ENCODE measurements at regions not wholly inside any gene's neighbourhood (a gene's known extent, or its start where the extent isn't known, plus 50 kb on each side); places are given as distances from the start of the nearest gene placed in this dataset.

DNA sequence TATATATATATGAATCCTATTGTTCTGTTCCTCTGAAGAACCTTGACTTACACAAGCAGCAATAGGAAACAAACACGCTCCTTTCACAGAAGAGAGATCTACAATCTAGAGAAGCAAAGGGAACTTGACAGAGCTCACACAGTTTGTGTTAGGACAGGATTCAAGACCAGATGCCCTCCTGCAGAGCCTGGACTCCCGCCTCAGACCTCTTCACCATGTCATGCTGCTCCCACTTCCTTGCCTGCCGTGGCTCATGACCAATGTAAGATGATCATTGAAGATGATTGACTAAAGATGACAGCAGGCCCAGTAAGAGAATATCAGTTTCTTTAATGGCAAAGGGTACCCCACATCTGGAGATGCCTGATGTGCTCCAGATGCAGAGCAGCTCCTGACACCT, 111.2 kb upstream of the AGAP1 start:
- H3K27ac Mint-ChIP-seq = no peak overlapping the region
- no peak overlapping the region for H3K4me3 Mint-ChIP-seq
- peaks cover 0 to 5% (median 0%) of the 10 kb centered on the region in 11 donors for H3K9me3 Mint-ChIP-seq
- Histone ChIP-seq H3K4me3 (ENCODE audit: low read length) (no peak overlapping the region), H3K9me3 (ENCODE audit: control insufficient read depth in 2 of 3, low read length in 3 of 3) (no peaks in the 10 kb centered on the region), H3K36me3 (ENCODE audit: control insufficient read depth in 2 of 3, insufficient read depth in 3 of 3, low read length in 3 of 3) (no peaks in the 10 kb centered on the region), H3K27ac (ENCODE audit: low read depth, low read length) (no peak overlapping the region), H3K4me1 (ENCODE audit: control insufficient read depth in 2 of 2, insufficient read depth in 2 of 2, low read length in 2 of 2) (no peaks in the 10 kb centered on the region), H3K27me3 (ENCODE audit: control insufficient read depth in 2 of 2, insufficient read depth in 2 of 2, low read length in 2 of 2) (no peaks in the 10 kb centered on the region)
- intact Hi-C loops (cut with micrococcal nuclease) = no loop called here
- H3K36me3 Mint-ChIP-seq = peaks cover 0 to 5% (median 0%) of the 10 kb centered on the region in 5 donors
- DNase-seq (no peak), ATAC-seq (no peak)
- ChIA-PET CTCF (no interaction called here), POLR2A (no interaction called here)
- H3K27me3 Mint-ChIP-seq = peaks cover 0 to 20% (median 14%) of the 10 kb centered on the region in 5 donors
- H3K4me1 Mint-ChIP-seq = no peaks in the 10 kb centered on the region

DNA sequence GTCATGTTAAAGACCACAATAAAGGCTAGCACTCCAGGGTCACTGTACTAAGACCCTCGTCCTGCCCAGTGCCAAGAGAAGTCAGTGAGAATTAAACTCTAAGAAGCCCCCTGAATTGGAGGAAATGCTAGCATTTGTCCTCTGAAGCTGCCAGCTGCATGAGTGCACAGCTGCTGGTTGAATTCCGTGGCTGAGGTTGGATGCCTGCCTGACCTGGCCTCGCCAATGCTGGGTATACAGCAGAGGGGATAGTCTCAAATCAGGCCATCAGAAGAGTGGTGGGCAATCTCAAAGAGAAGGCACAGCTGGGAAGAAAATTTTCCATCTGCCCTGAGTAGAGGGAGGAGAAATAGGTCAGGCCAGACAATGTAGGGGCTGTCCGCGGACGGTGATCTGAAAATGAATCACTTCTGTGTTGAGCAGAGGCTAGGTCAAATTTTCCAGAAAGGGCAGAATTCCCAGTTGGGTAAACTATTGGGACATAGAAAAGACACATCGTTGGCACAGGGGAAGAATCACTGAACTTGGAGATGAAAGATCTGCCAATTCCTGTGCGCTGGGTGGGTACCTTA, 110.5 kb upstream of the AGAP1 start:
- Histone ChIP-seq H3K27me3 (ENCODE audit: control insufficient read depth in 2 of 2, insufficient read depth in 2 of 2, low read length in 2 of 2) (no peaks in the 10 kb centered on the region), H3K9me3 (ENCODE audit: control insufficient read depth in 2 of 3, low read length in 3 of 3) (no peaks in the 10 kb centered on the region), H3K36me3 (ENCODE audit: control insufficient read depth in 2 of 3, insufficient read depth in 3 of 3, low read length in 3 of 3) (no peaks in the 10 kb centered on the region), H3K27ac (ENCODE audit: low read depth, low read length) (no peak overlapping the region), H3K4me3 (ENCODE audit: low read length) (no peak overlapping the region), H3K4me1 (ENCODE audit: control insufficient read depth in 2 of 2, insufficient read depth in 2 of 2, low read length in 2 of 2) (no peaks in the 10 kb centered on the region)
- POLR2A ChIA-PET = no interaction called here
- Mint-ChIP-seq H3K36me3 (no peaks in the 10 kb centered on the region), H3K9me3 (peaks cover 0 to 5% (median 0%) of the 10 kb centered on the region in 11 donors), H3K27me3 (peaks cover 0 to 13% (median 6%) of the 10 kb centered on the region in 5 donors), H3K27ac (peak overlapping the region in 1 of 9 donors; percentile 53), H3K4me1 (no peaks in the 10 kb centered on the region), H3K4me3 (no peak overlapping the region)
- CTCF ChIA-PET = no interaction called here
- ATAC-seq (no peak), DNase-seq (no peak)
- intact Hi-C loops (cut with micrococcal nuclease) = no loop called here

DNA sequence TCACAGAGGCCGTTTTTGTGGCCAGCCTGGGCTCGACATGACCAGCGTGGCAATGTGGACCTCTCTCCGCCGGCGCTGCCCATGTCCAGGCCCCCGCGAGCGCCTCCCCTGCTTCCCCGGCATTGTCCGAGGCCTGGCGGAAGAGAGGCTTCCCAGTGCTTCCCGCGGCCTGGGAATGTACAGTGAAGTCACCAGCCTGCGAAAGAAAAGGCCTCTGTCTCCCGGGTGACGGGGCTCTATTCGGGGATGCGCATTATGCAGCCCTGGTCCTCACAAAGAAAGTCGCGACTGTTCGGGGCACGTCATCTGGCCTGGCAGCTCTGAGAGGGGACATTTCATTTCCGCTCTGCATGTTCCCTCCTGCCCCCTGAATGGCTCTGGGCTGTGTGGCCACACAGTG, 109.2 kb upstream of the AGAP1 start:
- Mint-ChIP-seq H3K27me3 (peaks cover 0 to 8% (median 0%) of the 10 kb centered on the region in 5 donors), H3K4me1 (no peaks in the 10 kb centered on the region), H3K9me3 (peaks cover 0 to 5% (median 2%) of the 10 kb centered on the region in 11 donors), H3K27ac (no peak overlapping the region), H3K4me3 (no peak overlapping the region), H3K36me3 (no peaks in the 10 kb centered on the region)
- no peak overlapping the region for H3K4me3 ChIP-seq (ENCODE audit: low read length)
- no peaks in the 10 kb centered on the region for H3K36me3 ChIP-seq (ENCODE audit: control insufficient read depth in 2 of 3, insufficient read depth in 3 of 3, low read length in 3 of 3)
- H3K27ac ChIP-seq (ENCODE audit: low read depth, low read length) = no peak overlapping the region
- intact Hi-C loops (cut with micrococcal nuclease) = no loop called here
- no peak for DNase-seq
- ChIA-PET POLR2A (no interaction called here), CTCF (no interaction called here)
- H3K9me3 ChIP-seq (ENCODE audit: control insufficient read depth in 2 of 3, low read length in 3 of 3) = no peaks in the 10 kb centered on the region
- H3K27me3 ChIP-seq (ENCODE audit: control insufficient read depth in 2 of 2, insufficient read depth in 2 of 2, low read length in 2 of 2) = no peaks in the 10 kb centered on the region
- ATAC-seq = no peak
- no peaks in the 10 kb centered on the region for H3K4me1 ChIP-seq (ENCODE audit: control insufficient read depth in 2 of 2, insufficient read depth in 2 of 2, low read length in 2 of 2)

DNA sequence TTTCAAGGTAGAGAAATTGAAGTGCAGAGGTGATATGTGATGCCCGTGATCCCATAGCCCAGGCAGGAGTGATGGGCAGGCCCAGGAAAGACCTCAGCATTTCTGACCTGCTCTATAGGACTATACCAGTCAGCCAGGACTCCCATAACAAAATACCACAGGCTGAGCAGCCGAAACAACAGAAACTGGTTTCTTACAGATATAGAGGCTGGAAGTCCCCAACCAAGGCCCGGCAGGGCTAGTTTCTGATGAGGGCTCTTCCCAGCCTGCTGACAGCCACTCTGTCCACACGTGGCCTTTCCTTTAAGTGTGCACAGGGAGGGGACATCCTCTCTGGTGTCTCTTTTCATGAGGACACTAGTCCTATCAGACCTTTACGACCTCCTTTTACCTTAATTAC, 104.2 kb upstream of the AGAP1 start:
- intact Hi-C loops (cut with micrococcal nuclease) = no loop called here
- Mint-ChIP-seq H3K27ac (peak overlapping the region in 1 of 9 donors; percentile 70), H3K27me3 (peaks cover 0 to 5% (median 4%) of the 10 kb centered on the region in 5 donors), H3K9me3 (peaks cover 0 to 10% (median 2%) of the 10 kb centered on the region in 11 donors), H3K4me1 (peaks cover 10 to 18% (median 13%) of the 10 kb centered on the region in 7 donors), H3K36me3 (peaks cover 0 to 5% (median 0%) of the 10 kb centered on the region in 5 donors), H3K4me3 (no peak overlapping the region)
- ChIA-PET CTCF (no interaction called here), POLR2A (no interaction called here)
- Histone ChIP-seq H3K4me1 (ENCODE audit: control insufficient read depth in 2 of 2, insufficient read depth in 2 of 2, low read length in 2 of 2) (peaks cover 11 to 14% of the 10 kb centered on the region in 2 donors), H3K27ac (ENCODE audit: low read depth, low read length) (no peak overlapping the region), H3K27me3 (ENCODE audit: control insufficient read depth in 2 of 2, insufficient read depth in 2 of 2, low read length in 2 of 2) (no peaks in the 10 kb centered on the region), H3K4me3 (ENCODE audit: low read length) (no peak overlapping the region), H3K36me3 (ENCODE audit: control insufficient read depth in 2 of 3, insufficient read depth in 3 of 3, low read length in 3 of 3) (no peaks in the 10 kb centered on the region), H3K9me3 (ENCODE audit: control insufficient read depth in 2 of 3, low read length in 3 of 3) (no peaks in the 10 kb centered on the region)
- DNase-seq = no peak
- ATAC-seq = no peak

DNA sequence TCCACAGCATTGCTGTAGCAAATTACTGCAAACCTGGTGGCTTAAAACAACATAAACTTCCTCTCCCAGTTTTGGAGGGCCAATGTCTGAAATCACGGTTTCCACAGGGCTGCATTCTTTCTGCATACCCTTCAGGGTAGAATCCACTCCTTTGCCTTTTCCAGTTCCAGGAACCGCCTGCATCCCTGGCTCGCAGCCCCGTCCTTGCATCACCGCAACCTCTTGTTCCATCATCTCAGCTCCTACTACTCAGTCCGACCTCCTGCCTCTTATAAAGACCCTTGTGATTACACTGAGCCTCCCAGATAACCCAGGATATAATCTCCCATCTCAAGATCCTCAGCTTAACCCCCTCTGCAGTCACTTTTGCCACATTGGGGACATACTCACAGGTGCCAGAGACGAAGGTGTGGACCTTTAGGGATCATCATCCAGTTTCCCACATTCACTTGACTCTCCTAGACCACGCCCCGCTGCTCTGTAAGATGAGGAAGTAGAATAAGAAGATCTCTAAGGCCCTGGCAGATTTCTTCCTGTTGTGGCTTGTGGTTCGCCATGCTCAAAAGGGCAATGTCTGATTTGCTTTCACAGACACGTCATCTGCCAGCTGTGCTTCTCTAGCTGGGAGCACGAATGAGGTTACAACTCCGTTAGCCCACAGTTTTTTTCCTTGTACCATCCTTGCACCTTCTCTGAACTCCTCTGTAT, 103.6 kb upstream of the AGAP1 start:
- Histone ChIP-seq H3K27ac (ENCODE audit: low read depth, low read length) (no peak overlapping the region), H3K27me3 (ENCODE audit: control insufficient read depth in 2 of 2, insufficient read depth in 2 of 2, low read length in 2 of 2) (no peaks in the 10 kb centered on the region), H3K4me1 (ENCODE audit: control insufficient read depth in 2 of 2, insufficient read depth in 2 of 2, low read length in 2 of 2) (peaks cover 11 to 14% of the 10 kb centered on the region in 2 donors), H3K9me3 (ENCODE audit: control insufficient read depth in 2 of 3, low read length in 3 of 3) (no peaks in the 10 kb centered on the region), H3K36me3 (ENCODE audit: control insufficient read depth in 2 of 3, insufficient read depth in 3 of 3, low read length in 3 of 3) (no peaks in the 10 kb centered on the region), H3K4me3 (ENCODE audit: low read length) (no peak overlapping the region)
- Mint-ChIP-seq H3K27me3 (peaks cover 0 to 10% (median 4%) of the 10 kb centered on the region in 5 donors), H3K4me3 (peak overlapping the region in 9 of 10 donors; percentile 4 to 66 (median 57)), H3K4me1 (peaks cover 10 to 18% (median 13%) of the 10 kb centered on the region in 7 donors), H3K9me3 (peaks cover 0 to 10% (median 2%) of the 10 kb centered on the region in 11 donors), H3K36me3 (peaks cover 0 to 6% (median 0%) of the 10 kb centered on the region in 5 donors), H3K27ac (peak overlapping the region in 4 of 9 donors; percentile 17 to 37 (median 21))
- ATAC-seq (peak; percentile 72), DNase-seq (peak in 8 of 9 donors; percentile 1 to 65 (median 36))
- POLR2A ChIA-PET = no interaction called here
- intact Hi-C loops (cut with micrococcal nuclease) = no loop called here
- CTCF ChIA-PET = no interaction called here

DNA sequence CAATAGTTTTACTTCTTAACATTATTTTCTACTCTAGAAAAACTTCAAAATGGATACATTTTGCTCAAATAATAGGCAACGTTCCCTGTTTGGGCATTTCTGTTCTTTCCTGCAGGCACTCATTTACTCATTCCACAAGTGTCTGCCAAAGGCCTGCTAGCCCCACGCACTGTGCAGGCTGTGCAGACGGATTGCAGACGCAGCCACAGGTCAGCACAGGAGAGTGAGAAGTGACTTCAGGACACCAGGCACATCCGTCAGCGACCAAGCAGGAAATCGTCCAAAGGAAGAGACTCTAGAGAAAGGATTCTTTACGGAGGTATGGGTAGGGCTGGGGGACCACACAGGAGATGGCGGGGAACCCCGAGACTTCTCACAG, 103.0 kb upstream of the AGAP1 start:
- Mint-ChIP-seq H3K36me3 (peaks cover 0 to 6% (median 0%) of the 10 kb centered on the region in 5 donors), H3K4me1 (peaks cover 10 to 18% (median 13%) of the 10 kb centered on the region in 7 donors), H3K9me3 (peaks cover 0 to 10% (median 4%) of the 10 kb centered on the region in 11 donors), H3K27me3 (peaks cover 0 to 13% (median 5%) of the 10 kb centered on the region in 5 donors), H3K27ac (peak overlapping the region in 3 of 9 donors; percentile 17 to 37 (median 18)), H3K4me3 (peak overlapping the region in 9 of 10 donors; percentile 4 to 74 (median 62))
- ChIA-PET POLR2A (no interaction called here), CTCF (no interaction called here)
- intact Hi-C loops (cut with micrococcal nuclease) = no loop called here
- no peaks in the 10 kb centered on the region for H3K27me3 ChIP-seq (ENCODE audit: control insufficient read depth in 2 of 2, insufficient read depth in 2 of 2, low read length in 2 of 2)
- ATAC-seq (no peak), DNase-seq (no peak)
- H3K36me3 ChIP-seq (ENCODE audit: control insufficient read depth in 2 of 3, insufficient read depth in 3 of 3, low read length in 3 of 3) = no peaks in the 10 kb centered on the region
- H3K4me3 ChIP-seq (ENCODE audit: low read length) = peak overlapping the region; percentile 13
- H3K27ac ChIP-seq (ENCODE audit: low read depth, low read length) = no peak overlapping the region
- peaks cover 11 to 14% of the 10 kb centered on the region in 2 donors for H3K4me1 ChIP-seq (ENCODE audit: control insufficient read depth in 2 of 2, insufficient read depth in 2 of 2, low read length in 2 of 2)
- H3K9me3 ChIP-seq (ENCODE audit: control insufficient read depth in 2 of 3, low read length in 3 of 3) = no peaks in the 10 kb centered on the region
